ENCODE measurements at regions not wholly inside any gene's neighbourhood (a gene's known extent, or its start where the extent isn't known, plus 50 kb on each side); places are given as distances from the start of the nearest gene placed in this dataset.

GRCh38 chr9:80937645-80938044, 751.7 kb downstream of the TLE1 start:
- WGBS, 3 donors = 100% methylated on average over 1 of the region's 1 CpG
- H3K4me1 ChIP-seq = no peaks in the 10 kb centered on the region
- H3K27me3 ChIP-seq (ENCODE audit: insufficient read depth in 3 of 3, low read length in 2 of 3) = no peaks in the 10 kb centered on the region
- no peaks in the 10 kb centered on the region for H3K9me3 ChIP-seq
- H3K36me3 ChIP-seq (ENCODE audit: insufficient read depth in 1 of 2, low read depth in 1 of 2) = no peaks in the 10 kb centered on the region
- ATAC-seq (no peak), DNase-seq (no peak)
- TF ChIP-seq CTCF (IDR thresholded peaks at IDR 0.05) = no peak
- intact Hi-C loops (cut with DNase I) = no loop called here
- H3K27ac ChIP-seq = no peak overlapping the region
- no peak overlapping the region for H3K4me3 ChIP-seq

GRCh38 chr9:80934095-80934494, 755.3 kb downstream of the TLE1 start:
- H3K9me3 ChIP-seq = no peaks in the 10 kb centered on the region
- no peak overlapping the region for H3K27ac ChIP-seq
- H3K36me3 ChIP-seq (ENCODE audit: insufficient read depth in 1 of 2, low read depth in 1 of 2) = no peaks in the 10 kb centered on the region
- TF ChIP-seq CTCF (IDR thresholded peaks at IDR 0.05) = no peak
- DNase-seq = no peak
- intact Hi-C loops (cut with DNase I) = no loop called here
- ATAC-seq = no peak
- WGBS, 3 donors = 73 to 86% (median 86%) methylated on average over 3 of the region's 3 CpGs
- no peaks in the 10 kb centered on the region for H3K4me1 ChIP-seq
- no peak overlapping the region for H3K4me3 ChIP-seq
- no peaks in the 10 kb centered on the region for H3K27me3 ChIP-seq (ENCODE audit: insufficient read depth in 3 of 3, low read length in 2 of 3)

- DNase-seq (no peak), ATAC-seq (no peak)
- Histone ChIP-seq H3K4me1 (no peaks in the 10 kb centered on the region), H3K36me3 (ENCODE audit: insufficient read depth in 1 of 2, low read depth in 1 of 2) (no peaks in the 10 kb centered on the region), H3K9me3 (no peaks in the 10 kb centered on the region), H3K27me3 (ENCODE audit: insufficient read depth in 3 of 3, low read length in 2 of 3) (no peaks in the 10 kb centered on the region), H3K27ac (no peak overlapping the region), H3K4me3 (no peak overlapping the region)
- WGBS, 3 donors = 73 to 85% (median 84%) methylated on average over 7 of the region's 7 CpGs
- TF ChIP-seq CTCF (IDR thresholded peaks at IDR 0.05) = no peak
- intact Hi-C loops (cut with DNase I) = no loop called here
Observed at GRCh38 chr9:80932947-80933780, 756.2 kb downstream of the TLE1 start.

GRCh38 chr9:80932181-80932580, 757.2 kb downstream of the TLE1 start:
- intact Hi-C loops (cut with DNase I) = no loop called here
- WGBS, 3 donors = 53 to 77% (median 60%) methylated on average over 3 of the region's 3 CpGs

More at GRCh38 chr9:80932181-80932580, 757.2 kb downstream of the TLE1 start:
- no peak for TF ChIP-seq CTCF (IDR thresholded peaks at IDR 0.05)
- no peak for DNase-seq
- no peak for ATAC-seq
- H3K4me3 ChIP-seq = no peak overlapping the region
- no peaks in the 10 kb centered on the region for H3K4me1 ChIP-seq
- no peaks in the 10 kb centered on the region for H3K27me3 ChIP-seq (ENCODE audit: insufficient read depth in 3 of 3, low read length in 2 of 3)
- no peaks in the 10 kb centered on the region for H3K36me3 ChIP-seq (ENCODE audit: insufficient read depth in 1 of 2, low read depth in 1 of 2)
- no peak overlapping the region for H3K27ac ChIP-seq
- H3K9me3 ChIP-seq = no peaks in the 10 kb centered on the region
